HCT116 (cell line): ENCODE measurements at regions not wholly inside any gene's neighbourhood (a gene's known extent, or its start where the extent isn't known, plus 50 kb on each side); places are given as distances from the start of the nearest gene placed in this dataset.

Source experiments
- ATAC-seq: fragments of 200-7000 bp; cut with Tn5 transposase; 2 replicates; pipeline ENCODE4 v1.9.1; 2020; ENCODE audit warnings: mild to moderate bottlenecking, moderate library complexity
- BruUV-seq: library from RNA; stranded (reverse); fragments of 400-500 nt; replicated peaks from 2 replicates; lab custom pipeline; 2021; lab: Mats Ljungman, UMichigan
- CTCF ChIA-PET: fragments of 300-600 bp; sonication (Branson Sonifier 250); formaldehyde crosslinking; loops from one replicate; lab custom pipeline; 2021; ENCODE audit warnings: antibody characterized with exemption; lab: Charles Lee
- POLR2A ChIA-PET: fragments of 300-600, 350-600 bp; sonication (Branson Sonifier 250); formaldehyde crosslinking; loops from one replicate; lab custom pipeline; 2021; ENCODE audit warnings: antibody characterized with exemption; lab: Charles Lee
- RAD21 ChIA-PET, 2 experiments: fragments of 300-600 bp; sonication (Branson Sonifier 250); formaldehyde crosslinking; loops; one replicate each; lab custom pipeline; 2023; ENCODE audit warnings: low total read pairs in 2 of 2; ENCODE audit not compliant: uncharacterized antibody in 2 of 2, unreplicated experiment in 2 of 2, low non-redundant PET in 1 of 2; lab: Charles Lee
- DNase-seq: peaks from one replicate; pipeline ENCODE4 v3.0.0-alpha.2; 2010; ENCODE audit warnings: low read depth, low spot score
- H2AFZ ChIP-seq: fragments of 200-600 bp; shearing (Covaris generic), sonication (generic); 2 replicates; pipeline ENCODE4 v1.6.1; 2017; ENCODE audit warnings: low read depth, mixed run types, mixed read lengths, antibody characterized with exemption, low read length; ENCODE audit not compliant: poor library complexity, severe bottlenecking
- H3K27ac ChIP-seq: 2 replicates; pipeline ENCODE4 v1.5.1; 2012; ENCODE audit warnings: low read depth, low read length
- H3K27me3 ChIP-seq: fragments of 200-600 bp; sonication (generic); 2 replicates; pipeline ENCODE4 v1.6.1; 2016; ENCODE audit warnings: mixed run types, low read length, mixed read lengths; ENCODE audit not compliant: insufficient read depth
- H3K36me3 ChIP-seq, 2 experiments: fragments of 200-500 bp in 1 of 2; fragments of 200-600 bp in 1 of 2; sonication (Bioruptor generic) in 1 of 2; sonication (generic) in 1 of 2; 2 replicates each; pipeline versions ENCODE4 v1.5.1 to v1.6.1; 2014 to 2016; ENCODE audit warnings: low read length in 2 of 2, inconsistent platforms in 1 of 2, mixed read lengths in 1 of 2, mixed run types in 1 of 2; ENCODE audit not compliant: insufficient read depth in 2 of 2, control insufficient read depth in 1 of 2
- H3K4me1 ChIP-seq, 2 experiments: fragments of 200-600 bp in 1 of 2; sonication (generic) in 1 of 2; 2 replicates each; pipeline versions ENCODE4 v1.5.1 to v1.6.1; 2012 to 2017; ENCODE audit warnings: low read length in 2 of 2, inconsistent platforms in 1 of 2, mild to moderate bottlenecking in 1 of 2, mixed read lengths in 1 of 2, mixed run types in 1 of 2, moderate library complexity in 1 of 2; ENCODE audit not compliant: insufficient read depth in 2 of 2, control insufficient read depth in 1 of 2
- H3K4me2 ChIP-seq: fragments of 200-600 bp; sonication (generic); 2 replicates; pipeline ENCODE4 v1.6.1; 2017; ENCODE audit warnings: mixed run types, low read length, mixed read lengths
- H3K4me3 ChIP-seq, 2 experiments: fragments of 200-600 bp in 1 of 2; sonication (generic) in 1 of 2; replicated peaks in 1 of 2; 2 replicates each; pipeline ENCODE4 v1.5.1; 2011 to 2016; ENCODE audit warnings: low read length in 2 of 2, control low read depth in 1 of 2, low read depth in 1 of 2, mild to moderate bottlenecking in 1 of 2, mixed read lengths in 1 of 2, mixed run types in 1 of 2
- H3K79me2 ChIP-seq: fragments of 200-600 bp; sonication (generic); 2 replicates; pipeline ENCODE4 v1.6.1; 2017; ENCODE audit warnings: mild to moderate bottlenecking, mixed run types, low read length, moderate library complexity, mixed read lengths; ENCODE audit not compliant: insufficient read depth
- H3K9ac ChIP-seq: fragments of 200-600 bp; sonication (generic); 2 replicates; pipeline ENCODE4 v1.6.1; 2016; ENCODE audit warnings: low read length, mixed read lengths
- H3K9me2 ChIP-seq: fragments of 200-600 bp; sonication (generic), shearing (Covaris generic); 2 replicates; pipeline ENCODE4 v1.6.1; 2017; ENCODE audit warnings: mixed run types, mild to moderate bottlenecking, moderate library complexity; ENCODE audit not compliant: insufficient read depth
- H3K9me3 ChIP-seq, 2 experiments: fragments of 200-500 bp in 1 of 2; fragments of 200-600 bp in 1 of 2; sonication (Bioruptor generic) in 1 of 2; sonication (generic) in 1 of 2; 2 replicates each; pipeline ENCODE4 v1.6.1; 2014 to 2017; ENCODE audit warnings: low read length in 2 of 2, mixed read lengths in 2 of 2, inconsistent platforms in 1 of 2, low read depth in 1 of 2, mild to moderate bottlenecking in 1 of 2, mixed run types in 1 of 2, moderate library complexity in 1 of 2; ENCODE audit not compliant: control insufficient read depth in 1 of 2, insufficient read depth in 1 of 2
- H4K20me1 ChIP-seq: fragments of 200-600 bp; sonication (generic), shearing (Covaris generic); 2 replicates; pipeline ENCODE4 v1.6.1; 2017; ENCODE audit warnings: mixed run types, mild to moderate bottlenecking, moderate library complexity; ENCODE audit not compliant: insufficient read depth
- CBX3 ChIP-seq: IDR thresholded peaks from 2 replicates; pipeline ENCODE4 v1.6.1; 2012; ENCODE audit warnings: low read depth
- FOSL1 ChIP-seq: IDR thresholded peaks from 2 replicates; pipeline ENCODE4 v1.6.1; 2012; ENCODE audit warnings: low read depth
- POLR2A ChIP-seq: IDR thresholded peaks from 2 replicates; pipeline ENCODE4 v1.7.0; 2011; ENCODE audit warnings: borderline replicate concordance; ENCODE audit not compliant: insufficient read depth, insufficient read length; ENCODE audit errors: extremely low read depth
- RAD21 ChIP-seq: IDR thresholded peaks from 2 replicates; pipeline ENCODE4 v1.6.1; 2012; ENCODE audit warnings: low read depth, mild to moderate bottlenecking
- REST ChIP-seq: IDR thresholded peaks from 2 replicates; pipeline ENCODE4 v1.6.1; 2012; ENCODE audit warnings: low read depth
- SP1 ChIP-seq: IDR thresholded peaks from 2 replicates; pipeline ENCODE4 v1.6.1; 2012; ENCODE audit warnings: low read depth
- YY1 ChIP-seq: IDR thresholded peaks from 2 replicates; pipeline ENCODE4 v1.6.1; 2011; ENCODE audit warnings: low read length, low read depth, moderate library complexity, mild to moderate bottlenecking; ENCODE audit not compliant: insufficient replicate concordance; ENCODE audit errors: extremely low read depth
- ZBTB33 ChIP-seq: IDR thresholded peaks from 2 replicates; pipeline ENCODE4 v1.6.1; 2011; ENCODE audit warnings: mild to moderate bottlenecking, low read length, moderate library complexity; ENCODE audit not compliant: insufficient replicate concordance; ENCODE audit errors: extremely low read depth
- intact Hi-C: fragments of 100-400 bp; cut with micrococcal nuclease; formaldehyde crosslinking; loops from 2 replicates; pipeline ENCODE4 v1.10.0; 2022

GRCh38 chr13:44142941-44143665 lies 230.5 kb upstream of the SERP2 start:
- H3K9me2 ChIP-seq: no peaks in the 10 kb centered on the region
- no peaks in the 10 kb centered on the region for H3K27me3 ChIP-seq
- TF ChIP-seq ZBTB33 (no peak), YY1 (peak; percentile 32), SP1 (peak; percentile 45; the same call in 1 of the 2 replicates), POLR2A (no peak), RAD21 (0 out of 2 replicates have a peak, but pooled peaks have one; percentile 11), FOSL1 (peak; percentile 38; the same call in 1 of the 2 replicates), CBX3 (peak; percentile 52; the same call in 1 of the 2 replicates), REST (no peak)
- TF ChIP-seq, all 23 proteins: peak for 5
- peak; percentile 15; the same call in 1 of the 2 replicates for ATAC-seq
- RAD21 ChIA-PET: interaction anchor here in 1 of 2 experiments (0.5 kb wide), 1 partner anchor 292 kb away, joined by 11 read pairs; no protein-coding TSS in a partner anchor
- peak overlapping the region; percentile 43 to 58 for H3K4me3 ChIP-seq
- DNase-seq: peak; percentile 47
- H4K20me1 ChIP-seq: no peaks in the 10 kb centered on the region
- CTCF ChIA-PET: no interaction called here
- H3K9ac ChIP-seq: peak overlapping the region; percentile 63
- intact Hi-C loops: loop anchor here (1.0 to 5.0 kb wide), 3 partner anchors 91 to 292 kb away; no protein-coding TSS in a partner anchor
- peak overlapping the region; percentile 49 for H2AFZ ChIP-seq
- H3K9me3 ChIP-seq: no peaks in the 10 kb centered on the region
- H3K36me3 ChIP-seq: no peaks in the 10 kb centered on the region
- no peaks in the 10 kb centered on the region for H3K79me2 ChIP-seq
- BruUV-seq: no TSS peak
- POLR2A ChIA-PET: interaction anchor here (2.2 kb wide), 1 partner anchor 294 kb away, joined by 7 read pairs; no protein-coding TSS in a partner anchor
- H3K4me1 ChIP-seq: peaks cover 18 to 30% of the 10 kb centered on the region in 2 experiments
- no peak overlapping the region for H3K27ac ChIP-seq
- peak overlapping the region; percentile 84 for H3K4me2 ChIP-seq
